ENCODE measurements at regions not wholly inside any gene's neighbourhood (a gene's known extent, or its start where the extent isn't known, plus 50 kb on each side); places are given as distances from the start of the nearest gene placed in this dataset.
"Not testable (repeated sequence)": the region's sequence is repeated elsewhere in the genome, so short reads cannot be mapped to it uniquely, and the experiment has no call there.

GRCh38 chr15:70602834-70603560, 160.4 kb downstream of the UACA start:
- no peak for DNase-seq (ENCODE audit: low read depth in 3 of 3, low spot score in 1 of 3)

DNA sequence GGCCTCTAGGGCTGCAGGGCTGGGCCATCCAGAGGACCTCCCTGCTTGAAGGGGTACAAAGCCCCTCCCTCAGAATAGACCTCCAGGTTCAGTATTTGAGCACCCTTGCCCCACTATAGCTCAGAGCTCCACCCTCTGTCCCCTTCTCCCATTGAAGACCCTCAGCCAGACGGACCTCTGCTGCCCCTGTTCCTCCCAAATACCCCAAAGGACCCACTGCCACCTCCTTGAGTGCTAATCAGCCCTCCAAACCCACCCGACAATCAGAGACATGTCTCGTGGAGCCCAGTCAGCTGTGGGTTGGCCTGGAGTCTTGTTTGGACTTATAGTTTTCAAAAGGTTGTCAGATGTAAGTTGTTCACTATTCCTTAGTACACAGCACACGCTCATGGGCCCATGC, 161.1 kb downstream of the UACA start:
- no peak for DNase-seq (ENCODE audit: low read depth in 3 of 3, low spot score in 1 of 3)

- DNase-seq (ENCODE audit: low read depth in 3 of 3, low spot score in 1 of 3): no peak
Measured at GRCh38 chr15:70597945-70598344, 165.4 kb downstream of the UACA start.

- DNase-seq (ENCODE audit: low read depth in 3 of 3, low spot score in 1 of 3): no peak
Measured at GRCh38 chr15:70597056-70597603, 166.2 kb downstream of the UACA start.

GRCh38 chr15:70596354-70597055, 166.9 kb downstream of the UACA start:
- DNase-seq (ENCODE audit: low read depth in 3 of 3, low spot score in 1 of 3): no peak

DNA sequence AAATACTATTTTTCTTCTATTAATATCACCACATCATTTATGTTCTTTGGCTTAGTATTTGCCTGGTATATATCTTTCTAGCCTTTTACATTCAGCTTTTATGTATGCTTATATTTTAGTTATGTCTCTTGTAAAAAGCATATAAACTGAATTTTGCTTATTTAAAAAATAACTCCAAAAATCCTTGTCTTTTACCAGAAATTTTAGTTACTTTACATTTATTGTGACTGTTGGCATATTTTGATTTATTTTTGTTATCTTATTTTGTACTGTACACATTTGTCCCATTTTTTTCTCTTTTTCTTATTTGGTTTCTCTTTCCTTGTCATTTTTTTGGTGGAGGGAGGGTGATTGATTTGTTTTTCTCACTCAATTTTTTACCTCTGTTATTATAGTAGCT, 169.6 kb downstream of the UACA start:
- DNase-seq (ENCODE audit: low read depth in 3 of 3, low spot score in 1 of 3): no peak

DNA sequence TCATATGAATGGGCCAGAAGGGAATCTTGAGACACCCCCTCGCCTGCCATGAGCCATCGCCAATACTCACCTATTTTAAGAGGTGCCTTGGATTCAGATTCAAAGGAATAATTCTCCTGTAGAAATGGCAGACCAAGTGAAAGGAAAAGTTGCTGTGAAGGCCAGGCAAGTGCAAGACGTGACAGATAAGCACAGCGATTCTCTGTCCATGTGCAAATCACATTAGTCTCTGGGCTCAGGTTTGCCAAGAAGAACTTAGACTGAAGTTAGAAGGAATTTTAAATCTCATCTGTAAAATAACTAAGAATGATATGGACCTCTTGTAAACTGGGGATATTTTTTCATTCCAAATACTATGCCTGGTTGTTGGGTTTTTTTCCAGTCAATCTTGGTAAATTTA, 173.6 kb downstream of the UACA start:
- DNase-seq (ENCODE audit: low read depth in 3 of 3, low spot score in 1 of 3): no peak

- DNase-seq (ENCODE audit: low read depth in 3 of 3, low spot score in 1 of 3): no peak
Measured at GRCh38 chr15:70589221-70589620, 174.1 kb downstream of the UACA start.

DNA sequence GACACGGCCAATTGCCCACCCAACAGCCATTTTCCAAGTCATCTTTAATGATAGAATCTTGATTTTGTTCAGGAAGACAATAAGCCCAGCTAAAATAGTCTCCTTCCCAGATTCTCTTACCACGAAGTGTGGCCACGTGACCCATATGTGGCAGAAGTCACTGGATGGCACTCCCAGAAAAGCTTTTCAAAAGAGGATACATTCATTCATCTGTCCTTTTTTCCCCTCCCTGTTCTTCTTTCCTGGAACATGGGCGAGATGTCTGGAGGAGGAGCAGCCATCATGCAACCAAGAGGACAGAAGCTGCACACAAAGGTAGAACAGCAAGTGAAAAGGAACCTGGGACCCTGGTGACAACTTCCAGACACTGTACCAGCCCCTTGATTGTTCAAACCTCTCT, 174.7 kb downstream of the UACA start:
- DNase-seq (ENCODE audit: low read depth in 3 of 3, low spot score in 1 of 3): no peak

- no peak for DNase-seq (ENCODE audit: low read depth in 3 of 3, low spot score in 1 of 3)
Measured at GRCh38 chr15:70587896-70588567, 175.3 kb downstream of the UACA start.

DNA sequence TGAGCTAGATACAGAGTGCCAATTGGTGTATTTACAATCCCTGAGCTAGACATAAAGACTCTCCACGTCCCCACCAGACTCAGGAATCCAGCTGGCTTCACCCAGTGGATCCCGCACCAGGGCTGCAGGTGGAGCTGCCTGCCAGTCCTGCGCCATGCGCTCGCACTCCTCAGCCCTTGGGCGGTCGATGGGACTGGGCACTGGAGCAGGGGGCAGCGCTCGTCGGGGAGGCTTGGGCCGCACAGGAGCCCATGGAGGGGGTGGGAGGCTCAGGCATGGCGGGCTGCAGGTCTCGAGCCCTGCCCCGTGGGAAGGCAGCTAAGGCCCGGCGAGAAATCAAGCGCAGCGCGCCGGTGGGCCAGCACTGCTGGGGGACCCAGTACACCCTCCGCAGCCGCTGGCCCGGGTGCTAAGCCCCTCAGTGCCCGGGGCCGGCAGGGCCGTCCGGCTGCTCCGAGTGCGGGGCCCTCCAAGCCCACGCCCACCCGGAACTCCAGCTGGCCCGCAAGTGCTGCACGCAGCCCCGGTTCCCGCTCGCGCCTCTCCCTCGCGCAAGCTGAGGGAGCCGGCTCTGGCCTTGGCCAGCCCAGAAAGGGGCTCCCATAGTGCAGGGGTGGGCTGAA, 176.2 kb downstream of the UACA start:
- DNase-seq (ENCODE audit: low read depth in 3 of 3, low spot score in 1 of 3): not testable (repeated sequence)

GRCh38 chr15:70586241-70586640, 177.1 kb downstream of the UACA start:
- DNase-seq (ENCODE audit: low read depth in 3 of 3, low spot score in 1 of 3): no peak

DNA sequence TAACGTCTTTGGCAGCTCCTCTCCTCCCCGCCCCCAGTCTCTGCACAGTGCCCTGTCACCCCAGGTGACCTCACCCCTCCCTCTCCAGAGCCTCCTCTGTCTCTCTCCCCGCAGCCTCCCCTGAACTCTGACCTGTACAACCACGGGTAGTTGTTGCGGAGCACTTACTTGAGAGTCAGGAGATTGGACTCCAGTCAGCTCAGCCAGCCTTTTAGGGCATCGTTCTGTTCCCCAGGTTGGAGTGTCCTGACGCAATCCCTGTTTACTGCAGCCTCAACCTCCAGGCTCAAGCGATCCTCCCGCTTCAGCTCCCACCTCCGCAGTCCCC, 177.7 kb downstream of the UACA start:
- DNase-seq (ENCODE audit: low read depth in 3 of 3, low spot score in 1 of 3): no peak

- DNase-seq (ENCODE audit: low read depth in 3 of 3, low spot score in 1 of 3): peak in 2 of 3 donors; percentile 9 to 54
Measured at GRCh38 chr15:70584838-70585706, 178.3 kb downstream of the UACA start.

- no peak for DNase-seq (ENCODE audit: low read depth in 3 of 3, low spot score in 1 of 3)
Measured at GRCh38 chr15:70584441-70584837, 178.9 kb downstream of the UACA start.

GRCh38 chr15:70583006-70583405, 180.4 kb downstream of the UACA start:
- no peak for DNase-seq (ENCODE audit: low read depth in 3 of 3, low spot score in 1 of 3)

DNA sequence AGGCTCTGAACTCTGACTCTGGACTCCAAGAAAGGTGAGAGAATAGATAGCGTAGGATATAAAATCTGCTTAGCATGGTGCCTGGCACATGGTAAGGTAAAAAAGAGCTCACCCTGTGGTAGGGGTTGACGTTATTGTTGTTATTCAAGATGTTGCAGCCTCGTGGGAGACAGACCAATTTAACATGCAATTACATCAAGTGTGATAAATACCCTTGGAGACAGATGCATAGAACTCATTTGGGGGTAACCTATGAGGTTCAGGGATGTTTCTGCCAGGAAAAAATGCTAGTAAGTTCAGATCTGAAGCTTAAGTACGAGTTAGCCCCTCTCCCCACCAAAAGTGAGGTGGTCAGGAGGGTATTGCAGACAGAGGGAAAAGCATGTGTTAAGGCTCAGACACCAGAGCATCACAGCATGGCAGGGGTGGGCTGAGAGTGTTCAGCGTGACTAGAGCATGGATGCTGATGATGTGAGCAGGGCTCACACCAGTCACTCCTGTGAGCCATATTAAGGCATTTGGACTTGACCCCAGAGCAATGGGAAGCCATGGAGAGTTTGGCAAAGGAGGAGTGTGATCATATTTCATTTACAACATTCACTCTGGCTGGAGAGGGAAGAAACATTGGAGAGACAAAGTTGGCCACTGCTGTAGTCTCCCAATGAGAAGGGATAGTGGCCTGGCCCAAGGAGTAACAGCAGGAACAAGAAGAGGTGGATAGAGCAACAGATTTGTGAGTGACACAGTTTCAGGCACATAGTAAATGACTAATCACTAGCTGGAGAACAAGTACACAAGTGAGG, 181.0 kb downstream of the UACA start:
- no peak for DNase-seq (ENCODE audit: low read depth in 3 of 3, low spot score in 1 of 3)

GRCh38 chr15:70580958-70581357, 182.4 kb downstream of the UACA start:
- DNase-seq (ENCODE audit: low read depth in 3 of 3, low spot score in 1 of 3): no peak

DNA sequence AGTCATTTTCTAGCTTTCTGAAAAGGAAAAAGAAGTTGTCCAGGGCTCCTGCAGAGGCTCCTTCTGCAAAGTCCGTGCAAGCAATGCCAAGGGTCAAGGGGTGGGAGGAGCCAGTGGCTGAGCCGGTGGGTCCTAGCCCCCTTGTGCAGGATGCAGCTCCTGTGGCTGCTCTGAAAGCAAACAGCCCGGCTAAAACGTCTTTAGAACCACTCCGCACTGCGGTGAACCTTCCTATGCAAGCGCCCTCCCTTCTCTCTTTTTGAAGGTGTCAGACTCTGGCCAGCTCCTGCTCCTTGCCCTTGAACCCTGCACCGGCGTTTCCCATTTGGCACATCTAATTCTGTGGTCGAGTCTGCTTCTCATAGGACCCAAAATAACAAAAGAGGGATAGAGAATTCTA, 183.1 kb downstream of the UACA start:
- DNase-seq (ENCODE audit: low read depth in 3 of 3, low spot score in 1 of 3): no peak

- DNase-seq (ENCODE audit: low read depth in 3 of 3, low spot score in 1 of 3): no peak
Measured at GRCh38 chr15:70579766-70580165, 183.6 kb downstream of the UACA start.
